SK-N-SH treated with all-trans-retinoic acid at 6 μM for 48 hours (cell line): ENCODE measurements at regions not wholly inside any gene's neighbourhood (a gene's known extent, or its start where the extent isn't known, plus 50 kb on each side); places are given as distances from the start of the nearest gene placed in this dataset.
A peak's percentile ranks its signal among the peaks of the same experiment; 100 is the strongest.

Experiments
- ATAC-seq: fragments of 200-7000 bp; cut with Tn5 transposase; 3 replicates; pipeline ENCODE4 v1.9.1; 2020; ENCODE audit warnings: mild to moderate bottlenecking, moderate library complexity
- ARNTL ChIP-seq: fragments of 450-650 bp; formaldehyde crosslinking; IDR thresholded peaks from 2 replicates; pipeline ENCODE4 v1.5.0; 2020; ENCODE audit warnings: low read depth, mild to moderate bottlenecking, moderate library complexity, borderline replicate concordance
- BACH2 ChIP-seq: fragments of 250-450 bp; sonication (Bioruptor Pico); IDR thresholded peaks from 2 replicates; pipeline ENCODE4 v1.9.0; 2021; ENCODE audit warnings: mild to moderate bottlenecking, borderline replicate concordance
- CSDC2 ChIP-seq: fragments of 250-450 bp; sonication (Bioruptor Pico); IDR thresholded peaks from 2 replicates; pipeline ENCODE4 v1.5.0; 2020; ENCODE audit warnings: mild to moderate bottlenecking, moderate library complexity
- ESRRG ChIP-seq: fragments of 250-450 bp; sonication (Bioruptor Pico); IDR thresholded peaks from 2 replicates; pipeline ENCODE4 v1.6.1; 2021; ENCODE audit warnings: mild to moderate bottlenecking
- GLIS3 ChIP-seq: fragments of 250-450 bp; sonication (Bioruptor Pico); IDR thresholded peaks from 2 replicates; pipeline ENCODE4 v1.5.0; 2020; ENCODE audit warnings: mild to moderate bottlenecking, moderate library complexity
- OSR1 ChIP-seq: fragments of 250-450 bp; sonication (Bioruptor Pico); IDR thresholded peaks from 2 replicates; pipeline ENCODE4 v1.8.0; 2022; ENCODE audit warnings: moderate library complexity, mild to moderate bottlenecking, inconsistent platforms
- RARB ChIP-seq: fragments of 250-450 bp; sonication (Bioruptor Pico); IDR thresholded peaks from 2 replicates; pipeline ENCODE4 v1.8.0; 2021; ENCODE audit warnings: mild to moderate bottlenecking, moderate library complexity
- TOX ChIP-seq: fragments of 250-450 bp; sonication (Bioruptor Pico); IDR thresholded peaks from 2 replicates; pipeline ENCODE4 v1.8.0; 2021; ENCODE audit warnings: mild to moderate bottlenecking, moderate library complexity, borderline replicate concordance
- ZC3H10 ChIP-seq: fragments of 250-450 bp; sonication (Bioruptor Pico); IDR thresholded peaks from 2 replicates; pipeline ENCODE4 v1.5.1; 2021; ENCODE audit warnings: mild to moderate bottlenecking, moderate library complexity
- ZFP3 ChIP-seq: fragments of 250-450 bp; sonication (Bioruptor Pico); IDR thresholded peaks from 2 replicates; pipeline ENCODE4 v1.5.0; 2020; ENCODE audit warnings: mild to moderate bottlenecking, moderate library complexity
- ZFP30 ChIP-seq: fragments of 450-650 bp; formaldehyde crosslinking; IDR thresholded peaks from 2 replicates; pipeline ENCODE4 v1.5.0; 2022; ENCODE audit warnings: mild to moderate bottlenecking, moderate library complexity
- ZNF565 ChIP-seq: fragments of 450-650 bp; formaldehyde crosslinking; conservative IDR thresholded peaks from 2 replicates; pipeline ENCODE4 v1.5.0; 2020; ENCODE audit warnings: low read depth, mild to moderate bottlenecking, moderate library complexity
- ZNF70 ChIP-seq: fragments of 450-650 bp; formaldehyde crosslinking; IDR thresholded peaks from 2 replicates; pipeline ENCODE4 v1.5.0; 2020; ENCODE audit warnings: mild to moderate bottlenecking, moderate library complexity
- TF ChIP-seq, protein P1 (sequence below): fragments of 250-450 bp; sonication (Bioruptor Pico); IDR thresholded peaks from 2 replicates; pipeline ENCODE4 v1.8.0; 2020; ENCODE audit warnings: mild to moderate bottlenecking, moderate library complexity, borderline replicate concordance
- TF ChIP-seq, protein P2 (sequence below): fragments of 250-450 bp; sonication (Bioruptor Pico); IDR thresholded peaks from 2 replicates; pipeline ENCODE4 v1.5.1; 2021; ENCODE audit warnings: mild to moderate bottlenecking, moderate library complexity
- TF ChIP-seq, protein P3 (sequence below): fragments of 250-450 bp; sonication (Bioruptor Pico); IDR thresholded peaks from 2 replicates; pipeline ENCODE4 v1.5.0; 2020; ENCODE audit warnings: mild to moderate bottlenecking, moderate library complexity
- TF ChIP-seq, protein P4 (sequence below): fragments of 250-450 bp; sonication (Bioruptor Pico); IDR thresholded peaks from 2 replicates; pipeline ENCODE4 v1.8.0; 2021; ENCODE audit warnings: low read depth, mild to moderate bottlenecking, moderate library complexity, borderline replicate concordance
- TF ChIP-seq, protein P5 (sequence below): fragments of 250-450 bp; sonication (Bioruptor Pico); IDR thresholded peaks from 2 replicates; pipeline ENCODE4 v1.5.1; 2020; ENCODE audit warnings: low read depth, mild to moderate bottlenecking, moderate library complexity

DNA sequence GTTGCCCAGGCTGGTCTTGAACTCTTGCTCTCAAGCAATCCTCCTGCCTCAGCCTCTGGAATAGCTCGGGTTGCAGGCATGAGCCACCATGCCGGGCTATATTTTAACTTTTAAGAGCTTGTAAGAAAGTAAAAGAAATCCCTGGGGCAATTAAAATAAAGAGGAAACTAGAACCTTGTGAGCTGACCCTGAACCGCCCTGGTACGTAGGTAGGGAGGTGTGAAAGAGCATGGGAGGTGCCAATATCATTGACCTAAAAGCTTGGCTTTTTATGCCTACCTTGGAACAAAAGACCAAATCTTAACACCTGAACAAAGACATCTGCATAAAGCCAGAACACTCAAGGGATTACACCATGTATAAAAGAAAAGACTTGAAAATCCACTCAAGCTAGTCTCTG lies 595.1 kb downstream of the SOX6 start (continued):
- TF ChIP-seq, protein P1, sequence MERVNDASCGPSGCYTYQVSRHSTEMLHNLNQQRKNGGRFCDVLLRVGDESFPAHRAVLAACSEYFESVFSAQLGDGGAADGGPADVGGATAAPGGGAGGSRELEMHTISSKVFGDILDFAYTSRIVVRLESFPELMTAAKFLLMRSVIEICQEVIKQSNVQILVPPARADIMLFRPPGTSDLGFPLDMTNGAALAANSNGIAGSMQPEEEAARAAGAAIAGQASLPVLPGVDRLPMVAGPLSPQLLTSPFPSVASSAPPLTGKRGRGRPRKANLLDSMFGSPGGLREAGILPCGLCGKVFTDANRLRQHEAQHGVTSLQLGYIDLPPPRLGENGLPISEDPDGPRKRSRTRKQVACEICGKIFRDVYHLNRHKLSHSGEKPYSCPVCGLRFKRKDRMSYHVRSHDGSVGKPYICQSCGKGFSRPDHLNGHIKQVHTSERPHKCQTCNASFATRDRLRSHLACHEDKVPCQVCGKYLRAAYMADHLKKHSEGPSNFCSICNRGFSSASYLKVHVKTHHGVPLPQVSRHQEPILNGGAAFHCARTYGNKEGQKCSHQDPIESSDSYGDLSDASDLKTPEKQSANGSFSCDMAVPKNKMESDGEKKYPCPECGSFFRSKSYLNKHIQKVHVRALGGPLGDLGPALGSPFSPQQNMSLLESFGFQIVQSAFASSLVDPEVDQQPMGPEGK: no peak

DNA sequence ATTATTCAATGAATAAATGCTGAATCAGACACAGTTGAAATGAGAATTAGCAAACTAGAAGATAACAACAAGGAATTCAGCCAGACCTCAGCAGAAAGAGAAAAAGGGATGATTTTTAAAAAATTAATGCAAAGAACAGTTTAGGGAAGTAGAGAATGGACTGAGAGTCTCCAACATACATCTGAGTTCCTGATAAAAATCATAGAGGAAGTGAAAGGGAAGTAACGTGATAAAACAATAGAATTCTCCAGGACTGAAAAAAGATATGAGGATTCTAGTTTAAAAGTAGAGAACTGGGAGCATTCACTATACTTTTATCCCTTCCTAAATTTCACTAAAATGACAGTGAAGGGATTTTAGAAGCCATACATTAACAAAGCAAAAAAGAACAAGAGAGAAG lies 592.0 kb downstream of the SOX6 start:
- TF ChIP-seq ZFP30: peak; percentile 84
- TF ChIP-seq, protein P2, sequence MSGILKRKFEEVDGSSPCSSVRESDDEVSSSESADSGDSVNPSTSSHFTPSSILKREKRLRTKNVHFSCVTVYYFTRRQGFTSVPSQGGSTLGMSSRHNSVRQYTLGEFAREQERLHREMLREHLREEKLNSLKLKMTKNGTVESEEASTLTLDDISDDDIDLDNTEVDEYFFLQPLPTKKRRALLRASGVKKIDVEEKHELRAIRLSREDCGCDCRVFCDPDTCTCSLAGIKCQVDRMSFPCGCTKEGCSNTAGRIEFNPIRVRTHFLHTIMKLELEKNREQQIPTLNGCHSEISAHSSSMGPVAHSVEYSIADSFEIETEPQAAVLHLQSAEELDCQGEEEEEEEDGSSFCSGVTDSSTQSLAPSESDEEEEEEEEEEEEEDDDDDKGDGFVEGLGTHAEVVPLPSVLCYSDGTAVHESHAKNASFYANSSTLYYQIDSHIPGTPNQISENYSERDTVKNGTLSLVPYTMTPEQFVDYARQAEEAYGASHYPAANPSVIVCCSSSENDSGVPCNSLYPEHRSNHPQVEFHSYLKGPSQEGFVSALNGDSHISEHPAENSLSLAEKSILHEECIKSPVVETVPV (CRISPR knock-in tag): no peak
- no peak for ATAC-seq

DNA sequence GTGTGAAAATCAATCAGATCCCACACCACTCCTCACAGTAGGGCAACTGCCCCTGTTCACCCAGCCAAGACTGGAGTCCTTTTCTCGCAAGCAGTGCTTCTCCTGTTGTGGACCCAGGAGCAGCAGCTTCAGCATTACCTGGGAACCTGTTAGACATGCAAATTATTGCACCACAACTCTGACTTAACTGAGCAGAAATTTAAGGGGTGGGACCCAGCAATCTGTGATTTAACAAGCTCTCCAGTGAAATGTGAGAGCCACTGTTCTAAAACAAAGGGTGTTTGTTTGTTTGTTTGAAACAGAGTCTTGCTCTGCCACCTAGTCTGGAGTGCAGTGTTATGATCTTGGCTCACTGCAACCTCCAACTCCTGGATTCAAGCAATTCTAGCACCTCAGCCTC lies 591.4 kb downstream of the SOX6 start:
- no peak for ATAC-seq
- no peak for TF ChIP-seq ESRRG (CRISPR knock-in tag)
- TF ChIP-seq CSDC2: no peak
- no peak for TF ChIP-seq ZNF565 (CRISPR knock-in tag)

DNA sequence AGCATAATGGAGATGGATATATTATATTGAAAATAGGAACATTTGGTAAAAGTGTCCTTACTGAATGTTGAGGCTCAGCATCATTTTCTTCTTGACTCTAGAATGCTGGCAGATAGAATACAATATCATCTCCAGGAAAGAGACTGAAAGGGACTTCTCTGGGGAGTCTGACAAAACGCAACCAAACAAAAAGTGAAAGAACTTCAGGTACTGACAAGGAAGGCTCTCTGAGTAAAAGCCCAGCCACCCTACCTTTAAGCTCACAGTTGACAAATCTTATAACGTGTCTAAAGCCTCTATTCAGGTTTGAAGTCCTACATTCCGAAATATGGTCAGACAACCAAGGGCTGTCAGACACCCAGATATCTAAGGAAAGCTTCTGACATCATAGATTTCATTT lies 590.8 kb downstream of the SOX6 start:
- ATAC-seq: no peak

DNA sequence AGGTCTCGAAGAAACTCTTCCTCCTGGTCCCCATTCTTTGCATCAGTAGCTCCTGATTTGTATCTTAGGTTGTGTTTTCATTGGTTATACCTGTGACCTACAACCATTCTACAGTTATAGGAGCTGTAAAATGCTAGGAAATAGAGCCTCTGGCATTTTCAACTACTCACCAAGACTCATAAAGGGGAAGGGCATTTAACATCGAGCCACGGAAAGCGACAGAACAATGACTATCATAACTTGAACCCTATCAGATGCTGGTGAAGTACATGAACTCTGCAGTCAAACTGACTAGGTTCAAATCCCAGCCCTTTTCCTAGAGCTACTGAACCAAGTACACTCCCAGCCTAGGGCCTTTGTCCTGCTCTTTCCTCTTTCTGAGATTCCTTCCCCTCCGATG lies 588.0 kb downstream of the SOX6 start:
- no peak for ATAC-seq
- no peak for TF ChIP-seq ZNF70 (CRISPR knock-in tag)
- TF ChIP-seq ZFP30: no peak
- no peak for TF ChIP-seq ZC3H10 (CRISPR knock-in tag)
- TF ChIP-seq OSR1 (CRISPR knock-in tag): no peak
- TF ChIP-seq, protein P1: no peak
- no peak for TF ChIP-seq TOX (CRISPR knock-in tag)
- no peak for TF ChIP-seq ZNF565 (CRISPR knock-in tag)
- TF ChIP-seq, protein P3, sequence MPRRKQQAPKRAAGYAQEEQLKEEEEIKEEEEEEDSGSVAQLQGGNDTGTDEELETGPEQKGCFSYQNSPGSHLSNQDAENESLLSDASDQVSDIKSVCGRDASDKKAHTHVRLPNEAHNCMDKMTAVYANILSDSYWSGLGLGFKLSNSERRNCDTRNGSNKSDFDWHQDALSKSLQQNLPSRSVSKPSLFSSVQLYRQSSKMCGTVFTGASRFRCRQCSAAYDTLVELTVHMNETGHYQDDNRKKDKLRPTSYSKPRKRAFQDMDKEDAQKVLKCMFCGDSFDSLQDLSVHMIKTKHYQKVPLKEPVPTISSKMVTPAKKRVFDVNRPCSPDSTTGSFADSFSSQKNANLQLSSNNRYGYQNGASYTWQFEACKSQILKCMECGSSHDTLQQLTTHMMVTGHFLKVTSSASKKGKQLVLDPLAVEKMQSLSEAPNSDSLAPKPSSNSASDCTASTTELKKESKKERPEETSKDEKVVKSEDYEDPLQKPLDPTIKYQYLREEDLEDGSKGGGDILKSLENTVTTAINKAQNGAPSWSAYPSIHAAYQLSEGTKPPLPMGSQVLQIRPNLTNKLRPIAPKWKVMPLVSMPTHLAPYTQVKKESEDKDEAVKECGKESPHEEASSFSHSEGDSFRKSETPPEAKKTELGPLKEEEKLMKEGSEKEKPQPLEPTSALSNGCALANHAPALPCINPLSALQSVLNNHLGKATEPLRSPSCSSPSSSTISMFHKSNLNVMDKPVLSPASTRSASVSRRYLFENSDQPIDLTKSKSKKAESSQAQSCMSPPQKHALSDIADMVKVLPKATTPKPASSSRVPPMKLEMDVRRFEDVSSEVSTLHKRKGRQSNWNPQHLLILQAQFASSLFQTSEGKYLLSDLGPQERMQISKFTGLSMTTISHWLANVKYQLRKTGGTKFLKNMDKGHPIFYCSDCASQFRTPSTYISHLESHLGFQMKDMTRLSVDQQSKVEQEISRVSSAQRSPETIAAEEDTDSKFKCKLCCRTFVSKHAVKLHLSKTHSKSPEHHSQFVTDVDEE: no peak
- TF ChIP-seq BACH2 (CRISPR knock-in tag): no peak
- TF ChIP-seq ESRRG (CRISPR knock-in tag): no peak
- TF ChIP-seq CSDC2: no peak

More for the DNA sequence above, 590.8 kb downstream of the SOX6 start:
- TF ChIP-seq ARNTL (CRISPR knock-in tag) (no peak), ESRRG (CRISPR knock-in tag) (no peak), RARB (CRISPR knock-in tag) (no peak), TOX (CRISPR knock-in tag) (no peak), ZNF565 (CRISPR knock-in tag) (no peak), GLIS3 (CRISPR knock-in tag) (no peak), ZFP30 (no peak), ZFP3 (CRISPR knock-in tag) (no peak)
- TF ChIP-seq, protein P3: no peak
- TF ChIP-seq, protein P4, sequence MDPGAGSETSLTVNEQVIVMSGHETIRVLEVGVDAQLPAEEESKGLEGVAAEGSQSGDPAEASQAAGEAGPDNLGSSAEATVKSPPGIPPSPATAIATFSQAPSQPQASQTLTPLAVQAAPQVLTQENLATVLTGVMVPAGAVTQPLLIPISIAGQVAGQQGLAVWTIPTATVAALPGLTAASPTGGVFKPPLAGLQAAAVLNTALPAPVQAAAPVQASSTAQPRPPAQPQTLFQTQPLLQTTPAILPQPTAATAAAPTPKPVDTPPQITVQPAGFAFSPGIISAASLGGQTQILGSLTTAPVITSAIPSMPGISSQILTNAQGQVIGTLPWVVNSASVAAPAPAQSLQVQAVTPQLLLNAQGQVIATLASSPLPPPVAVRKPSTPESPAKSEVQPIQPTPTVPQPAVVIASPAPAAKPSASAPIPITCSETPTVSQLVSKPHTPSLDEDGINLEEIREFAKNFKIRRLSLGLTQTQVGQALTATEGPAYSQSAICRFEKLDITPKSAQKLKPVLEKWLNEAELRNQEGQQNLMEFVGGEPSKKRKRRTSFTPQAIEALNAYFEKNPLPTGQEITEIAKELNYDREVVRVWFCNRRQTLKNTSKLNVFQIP (CRISPR knock-in tag): no peak
- TF ChIP-seq, protein P5, sequence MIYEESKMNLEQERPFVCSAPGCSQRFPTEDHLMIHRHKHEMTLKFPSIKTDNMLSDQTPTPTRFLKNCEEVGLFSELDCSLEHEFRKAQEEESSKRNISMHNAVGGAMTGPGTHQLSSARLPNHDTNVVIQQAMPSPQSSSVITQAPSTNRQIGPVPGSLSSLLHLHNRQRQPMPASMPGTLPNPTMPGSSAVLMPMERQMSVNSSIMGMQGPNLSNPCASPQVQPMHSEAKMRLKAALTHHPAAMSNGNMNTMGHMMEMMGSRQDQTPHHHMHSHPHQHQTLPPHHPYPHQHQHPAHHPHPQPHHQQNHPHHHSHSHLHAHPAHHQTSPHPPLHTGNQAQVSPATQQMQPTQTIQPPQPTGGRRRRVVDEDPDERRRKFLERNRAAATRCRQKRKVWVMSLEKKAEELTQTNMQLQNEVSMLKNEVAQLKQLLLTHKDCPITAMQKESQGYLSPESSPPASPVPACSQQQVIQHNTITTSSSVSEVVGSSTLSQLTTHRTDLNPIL (CRISPR knock-in tag): no peak
